ENCODE measurements at regions not wholly inside any gene's neighbourhood (a gene's known extent, or its start where the extent isn't known, plus 50 kb on each side); places are given as distances from the start of the nearest gene placed in this dataset.
"Not testable (repeated sequence)": the region's sequence is repeated elsewhere in the genome, so short reads cannot be mapped to it uniquely, and the experiment has no call there.

- no peak for DNase-seq (ENCODE audit: low spot score)
These were observed 208.5 kb upstream of the ZSWIM2 start for GRCh38 chr2:187057466-187057865.

- DNase-seq (ENCODE audit: low spot score) = no peak
These were observed 207.7 kb upstream of the ZSWIM2 start for GRCh38 chr2:187056416-187057334.

- DNase-seq (ENCODE audit: low spot score) = no peak
These were observed 206.5 kb upstream of the ZSWIM2 start for GRCh38 chr2:187055463-187055862.

GRCh38 chr2:187054501-187055319 lies 205.7 kb upstream of the ZSWIM2 start:
- no peak for DNase-seq (ENCODE audit: low spot score)

GRCh38 chr2:187051350-187051749 lies 202.4 kb upstream of the ZSWIM2 start:
- no peak for DNase-seq (ENCODE audit: low spot score)

- no peak for DNase-seq (ENCODE audit: low spot score)
These were observed 201.5 kb upstream of the ZSWIM2 start for GRCh38 chr2:187050409-187050998.

GRCh38 chr2:187037310-187037709 lies 188.3 kb upstream of the ZSWIM2 start:
- no peak for DNase-seq (ENCODE audit: low spot score)

GRCh38 chr2:187034434-187034833 lies 185.5 kb upstream of the ZSWIM2 start:
- no peak for DNase-seq (ENCODE audit: low spot score)

GRCh38 chr2:187024739-187025138 lies 175.8 kb upstream of the ZSWIM2 start:
- no peak for DNase-seq (ENCODE audit: low spot score)

GRCh38 chr2:187023996-187024395 lies 175.0 kb upstream of the ZSWIM2 start:
- DNase-seq (ENCODE audit: low spot score) = not testable (repeated sequence)

GRCh38 chr2:187017438-187017837 lies 168.5 kb upstream of the ZSWIM2 start:
- DNase-seq (ENCODE audit: low spot score) = peak; percentile 48

GRCh38 chr2:187013058-187013457 lies 164.1 kb upstream of the ZSWIM2 start:
- no peak for DNase-seq (ENCODE audit: low spot score)

GRCh38 chr2:187011206-187011832 lies 162.3 kb upstream of the ZSWIM2 start:
- no peak for DNase-seq (ENCODE audit: low spot score)

- DNase-seq (ENCODE audit: low spot score) = no peak
These were observed 160.7 kb upstream of the ZSWIM2 start for GRCh38 chr2:187009483-187010239.

- no peak for DNase-seq (ENCODE audit: low spot score)
These were observed 159.1 kb upstream of the ZSWIM2 start for GRCh38 chr2:187008111-187008510.

GRCh38 chr2:187003611-187004010 lies 154.6 kb upstream of the ZSWIM2 start:
- DNase-seq (ENCODE audit: low spot score) = no peak

- DNase-seq (ENCODE audit: low spot score) = no peak
These were observed 154.1 kb upstream of the ZSWIM2 start for GRCh38 chr2:187003038-187003554.

GRCh38 chr2:187002242-187002641 lies 153.3 kb upstream of the ZSWIM2 start:
- DNase-seq (ENCODE audit: low spot score) = no peak

GRCh38 chr2:187001248-187001647 lies 152.3 kb upstream of the ZSWIM2 start:
- no peak for DNase-seq (ENCODE audit: low spot score)

GRCh38 chr2:186995092-186995491 lies 146.1 kb upstream of the ZSWIM2 start:
- no peak for DNase-seq (ENCODE audit: low spot score)

- no peak for DNase-seq (ENCODE audit: low spot score)
These were observed 143.6 kb upstream of the ZSWIM2 start for GRCh38 chr2:186992597-186992996.
